GM19455 (cell line): ENCODE measurements at regions not wholly inside any gene's neighbourhood (a gene's known extent, or its start where the extent isn't known, plus 50 kb on each side); places are given as distances from the start of the nearest gene placed in this dataset.
A peak's percentile ranks its signal among the peaks of the same experiment; 100 is the strongest.
"Not testable (repeated sequence)": the region's sequence is repeated elsewhere in the genome, so short reads cannot be mapped to it uniquely, and the experiment has no call there.

Experiments
- ATAC-seq: cut with Tn5 transposase; IDR thresholded peaks from one replicate; pipeline ENCODE4 v1.9.1; 2021; ENCODE audit not compliant: unreplicated experiment

DNA sequence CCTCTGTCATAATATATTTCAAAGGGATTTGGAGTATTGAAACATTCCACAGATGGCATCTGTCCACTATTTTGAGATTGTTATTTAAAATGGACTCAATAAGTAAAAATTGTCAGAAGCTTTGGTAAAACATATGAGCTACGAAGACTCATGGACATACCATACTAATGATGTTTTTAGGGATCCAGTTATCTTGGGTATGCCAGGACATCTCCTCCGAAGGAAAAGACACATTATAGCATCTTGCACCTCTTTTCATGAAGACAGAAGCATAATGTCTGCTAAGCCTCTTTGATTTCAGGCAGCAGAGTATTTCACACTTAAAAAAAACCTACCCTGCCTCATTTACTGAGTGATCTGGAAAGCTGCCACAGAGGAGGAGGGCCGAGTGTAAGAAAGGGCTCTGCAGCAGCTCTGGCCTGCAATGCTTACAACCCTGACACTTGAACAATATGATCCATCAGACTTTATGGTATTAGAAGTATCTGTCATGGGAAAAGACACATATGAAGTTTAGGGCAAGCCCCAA, 284.8 kb downstream of the TUSC7 start:
- ATAC-seq, result no peak

DNA sequence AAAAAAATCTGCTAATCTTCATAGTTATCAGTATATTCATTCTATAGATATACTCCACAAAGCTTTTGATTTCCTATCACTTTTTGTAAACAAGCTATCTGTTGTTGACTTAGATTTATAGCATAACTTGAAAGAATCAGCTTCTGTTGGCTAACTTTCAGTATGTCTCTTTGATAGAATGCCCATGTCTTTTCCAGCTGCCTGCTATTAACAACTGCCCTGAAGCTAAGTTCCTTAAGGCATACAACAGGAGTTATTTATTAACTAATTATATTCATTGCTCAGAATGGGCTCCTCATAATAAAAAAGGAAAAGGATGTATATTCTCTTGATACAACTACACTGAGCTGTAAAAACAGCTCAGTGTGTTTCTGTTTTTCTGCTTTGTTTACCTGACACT, 293.9 kb downstream of the TUSC7 start:
- ATAC-seq, result no peak

DNA sequence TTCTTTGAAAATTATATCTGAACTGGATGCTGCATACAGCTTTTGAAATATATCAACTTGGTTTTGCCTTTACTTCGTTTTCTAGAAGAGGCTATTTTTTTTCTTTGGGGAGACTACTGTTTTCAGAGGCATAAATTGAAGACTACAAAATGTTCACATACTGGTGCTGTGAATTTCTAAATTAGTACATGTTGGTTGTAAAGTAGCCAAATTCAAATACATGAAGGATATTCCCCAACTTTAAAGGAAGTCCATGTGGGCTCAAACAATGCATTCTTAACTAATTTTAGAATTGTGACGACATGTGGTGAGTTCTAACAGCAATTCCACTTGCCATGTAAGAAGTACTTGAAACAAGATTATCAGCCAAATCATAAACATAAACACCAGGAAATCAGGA, 295.7 kb downstream of the TUSC7 start:
- ATAC-seq, result no peak

DNA sequence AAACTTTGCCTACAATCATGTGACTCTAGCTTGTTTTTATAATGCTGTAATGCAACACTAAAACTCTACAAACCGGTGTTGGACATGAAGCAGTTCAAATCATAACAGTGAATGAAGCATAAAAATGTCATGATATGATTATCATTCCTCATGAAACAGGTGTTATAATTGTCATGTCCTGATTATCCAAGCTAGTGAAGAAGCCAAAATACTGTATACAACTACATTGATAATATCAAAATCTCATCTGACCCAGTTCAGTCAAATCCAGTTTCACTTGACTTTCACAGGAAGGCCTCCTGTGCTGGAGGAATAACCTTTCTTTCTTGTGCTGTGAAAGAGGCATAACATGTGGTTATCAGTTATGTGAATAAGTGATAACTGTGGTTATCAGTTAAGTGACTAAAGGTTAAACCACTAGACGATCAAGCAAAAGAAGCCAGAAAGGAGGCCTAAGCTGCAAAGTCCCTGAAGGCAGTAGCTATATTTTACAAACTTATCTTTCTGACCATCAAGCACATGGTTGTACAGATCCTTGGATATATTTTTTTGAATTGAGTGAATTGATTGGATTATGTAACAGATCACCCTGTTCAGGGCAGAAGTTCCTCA, 296.4 kb downstream of the TUSC7 start:
- ATAC-seq, result no peak

DNA sequence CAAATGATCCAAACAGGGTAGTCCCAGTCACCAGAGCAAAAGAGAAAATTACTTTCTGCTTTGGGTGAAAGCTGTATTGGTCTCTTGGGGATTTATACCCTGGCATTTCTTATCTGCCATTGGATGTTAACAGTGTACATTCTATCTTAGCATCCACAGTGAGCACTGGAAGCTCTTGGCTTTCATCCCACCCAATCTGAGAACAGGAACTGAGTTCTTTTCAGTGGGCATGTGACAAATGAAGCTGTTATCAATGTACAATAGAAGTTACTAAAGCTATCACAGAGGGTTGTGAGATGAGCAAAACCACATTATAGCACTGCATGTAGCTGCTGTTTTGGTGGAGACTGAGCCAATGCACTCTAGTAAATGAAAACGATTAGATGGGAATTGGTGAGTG, 300.7 kb downstream of the TUSC7 start:
- no peak for ATAC-seq

DNA sequence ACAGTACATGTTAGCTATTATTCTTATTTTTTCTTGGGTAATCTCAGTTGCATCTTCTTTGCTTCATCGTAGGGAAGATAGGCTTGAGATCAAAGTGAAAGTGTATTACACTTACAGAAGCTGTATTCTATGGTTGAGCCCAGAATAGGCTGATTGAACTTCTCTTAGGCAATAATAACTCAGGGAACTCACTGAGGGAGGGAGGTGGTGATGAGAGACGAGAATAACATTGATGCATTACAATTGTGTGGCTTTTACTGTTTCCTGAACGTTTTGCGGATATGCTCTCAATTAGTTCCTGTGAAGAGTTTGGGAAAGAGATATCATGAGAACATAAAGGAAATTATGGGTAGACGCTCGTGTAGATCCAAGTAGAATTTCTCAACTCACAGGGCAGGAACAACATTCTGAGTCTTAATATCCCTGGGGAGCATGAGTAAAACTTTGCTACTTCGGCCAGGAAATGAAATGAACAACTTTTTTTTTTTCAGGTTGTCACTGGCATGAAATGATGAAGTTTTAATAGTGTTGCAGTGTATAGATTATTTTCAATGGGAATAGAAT, 302.2 kb downstream of the TUSC7 start:
- ATAC-seq, result no peak

DNA sequence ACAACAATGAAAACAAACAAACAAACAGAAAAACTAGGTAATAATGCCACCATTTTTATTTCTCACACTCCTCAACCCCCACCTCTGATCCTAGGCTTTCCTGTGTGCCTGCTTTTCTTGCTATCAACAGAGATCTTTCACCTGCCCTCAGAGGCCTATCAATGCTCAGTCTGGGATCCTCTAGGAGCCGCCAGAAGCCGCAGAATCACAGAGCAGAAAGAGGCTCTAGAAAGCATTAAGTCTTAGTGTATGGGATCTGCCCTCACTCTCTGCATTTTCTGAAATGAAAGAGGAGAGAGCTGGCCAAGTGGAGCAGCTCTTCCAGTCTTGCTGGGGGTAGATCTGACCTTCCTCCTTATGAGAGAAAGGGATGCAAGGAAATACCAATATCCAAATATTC, 306.8 kb downstream of the TUSC7 start:
- no peak for ATAC-seq

DNA sequence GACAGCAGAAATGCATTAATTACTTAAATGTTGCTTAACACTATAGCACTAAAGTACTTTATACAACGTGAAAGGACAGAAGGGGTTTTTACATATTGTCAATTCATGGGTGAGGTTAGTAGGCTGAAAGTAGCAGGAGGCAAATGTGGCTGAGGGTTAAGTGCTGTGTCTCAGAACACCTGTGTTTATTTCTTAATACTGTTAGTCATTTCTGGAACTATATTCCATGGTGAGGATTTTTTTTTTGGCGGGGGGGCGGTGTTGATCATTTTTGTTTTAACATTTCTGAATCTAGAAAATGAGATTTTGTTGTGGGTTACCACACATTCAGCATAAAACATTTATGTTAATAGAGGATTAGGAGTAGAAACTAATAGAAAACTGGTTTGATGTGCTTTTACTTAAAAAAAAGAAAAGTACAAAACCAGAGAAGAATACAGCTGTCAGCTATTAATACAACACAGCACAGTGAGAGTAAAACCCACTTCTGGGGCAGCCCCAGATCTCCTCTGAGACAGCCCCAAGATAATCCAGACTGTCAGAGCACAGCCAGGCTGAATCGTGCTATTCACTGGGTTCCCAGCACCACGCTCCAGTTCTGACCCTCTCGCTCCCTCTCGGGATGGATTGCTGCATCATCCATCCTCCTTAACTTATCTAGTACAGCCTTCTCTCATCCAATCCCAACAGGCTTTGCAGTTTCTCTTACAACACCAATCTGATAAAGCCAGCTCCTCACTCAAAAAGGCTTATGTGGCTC, 307.7 kb downstream of the TUSC7 start:
- peak; percentile 83 for ATAC-seq

DNA sequence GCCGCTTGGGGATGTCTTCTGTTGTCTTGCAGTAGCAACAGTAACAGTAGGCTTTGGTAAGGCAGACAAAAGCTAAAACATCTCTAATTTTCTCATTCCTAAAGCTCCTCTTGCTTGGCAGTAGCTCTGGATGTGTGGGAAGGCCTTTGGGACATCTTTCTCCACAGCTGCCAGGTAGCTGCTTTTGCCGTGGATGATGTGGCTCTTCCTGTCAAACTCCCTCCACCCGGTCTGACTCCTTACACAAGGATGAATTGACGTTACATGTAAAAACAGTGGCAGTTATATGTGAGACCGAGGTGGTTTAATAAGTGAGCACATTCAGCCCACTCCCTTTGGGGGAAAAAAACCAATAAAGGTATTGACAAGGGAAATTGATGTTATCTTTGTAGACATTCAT, 309.1 kb downstream of the TUSC7 start:
- no peak for ATAC-seq

DNA sequence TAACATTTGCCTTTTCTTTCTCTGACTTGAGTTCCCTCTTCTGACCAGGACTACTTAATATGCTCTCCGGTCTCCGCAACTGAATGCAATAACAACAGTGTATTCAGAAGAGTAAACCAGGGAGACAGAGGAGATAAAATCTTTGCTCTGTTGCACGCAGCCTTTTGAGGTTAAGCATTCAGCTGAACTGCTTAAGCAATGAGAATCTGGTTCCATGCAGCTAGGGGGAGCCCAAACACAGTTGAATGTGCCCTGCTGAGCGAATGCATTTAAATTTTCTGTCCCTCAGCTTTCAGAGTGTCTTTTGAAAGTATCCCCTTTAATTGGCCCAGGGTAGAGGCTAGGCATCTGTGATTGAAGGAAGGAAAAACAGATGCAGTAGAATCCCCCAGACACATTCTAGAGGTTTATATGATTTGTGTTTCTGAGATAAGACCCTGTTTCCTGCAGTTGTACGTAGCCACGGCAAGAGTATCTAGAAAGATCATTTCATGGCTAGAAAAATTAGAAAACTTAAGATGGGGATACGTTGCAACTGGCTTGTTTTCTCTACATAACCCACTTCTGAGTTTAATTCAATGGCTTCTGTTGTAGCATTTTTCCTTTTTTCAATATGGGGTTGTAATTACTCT, 309.6 kb downstream of the TUSC7 start:
- ATAC-seq, result peak; percentile 49

DNA sequence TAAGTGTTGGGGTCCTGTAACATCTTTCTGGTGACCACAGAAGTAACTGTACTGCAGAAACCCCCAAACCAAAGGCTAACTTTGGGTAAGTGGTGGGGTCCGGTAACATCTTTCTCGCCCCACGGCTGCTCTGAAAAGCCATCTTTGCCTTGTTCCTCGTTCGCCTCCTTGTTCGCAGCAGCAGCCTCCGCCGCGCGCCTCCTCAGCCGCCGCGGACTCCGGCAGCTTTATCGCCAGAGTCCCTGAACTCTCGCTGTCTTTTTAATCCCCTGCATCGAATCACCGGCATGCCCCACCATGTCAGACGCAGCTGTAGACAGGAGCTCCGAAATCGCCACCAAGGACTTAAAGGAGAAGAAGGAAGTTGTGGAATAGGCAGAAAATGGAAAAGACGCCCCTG, 316.8 kb downstream of the TUSC7 start:
- ATAC-seq, result no peak

DNA sequence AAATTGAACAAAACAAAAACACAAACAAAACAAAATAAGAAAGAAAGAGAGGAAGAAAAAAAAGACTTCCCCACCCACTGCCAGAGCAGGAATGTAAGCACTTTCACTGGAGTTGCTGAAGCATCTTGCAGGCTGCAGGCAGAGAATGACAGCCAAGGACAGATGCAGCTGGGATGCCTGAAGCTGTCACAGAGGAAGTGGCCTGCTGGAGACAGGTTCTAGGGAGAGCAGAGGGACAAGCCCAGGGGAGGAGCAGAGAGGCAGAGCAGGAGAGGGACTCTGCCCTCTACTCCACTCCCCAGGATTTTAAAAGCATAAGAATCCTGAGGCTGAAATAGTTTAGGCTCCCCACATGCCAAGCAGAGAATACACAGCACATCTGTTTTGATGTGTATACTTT, 326.2 kb downstream of the TUSC7 start:
- ATAC-seq, result no peak

DNA sequence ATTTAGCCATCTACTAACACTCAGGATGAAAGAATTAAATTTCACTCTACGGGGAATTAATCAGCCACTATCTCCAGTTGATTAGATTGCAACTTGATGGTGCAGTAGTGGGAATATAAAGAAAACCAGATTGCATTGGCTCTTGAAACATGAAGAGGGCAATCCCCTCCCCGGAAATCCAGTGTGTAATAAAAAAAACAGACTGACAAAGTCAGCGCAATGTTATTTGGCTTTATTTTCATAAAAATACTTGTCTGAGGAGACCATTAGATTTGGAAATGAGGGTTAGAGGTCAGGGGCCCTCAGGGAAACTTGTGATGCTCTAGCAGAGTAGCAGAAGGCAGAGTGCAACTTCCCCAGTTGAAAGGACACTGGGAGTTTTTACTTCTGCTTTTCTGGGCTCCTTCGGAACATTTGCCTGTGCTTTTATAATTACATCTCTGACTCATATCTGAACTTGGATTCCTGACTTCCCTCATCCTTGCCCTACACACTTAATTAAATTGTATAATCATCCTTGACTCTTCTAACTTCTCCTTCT, 326.8 kb downstream of the TUSC7 start:
- ATAC-seq, result no peak

DNA sequence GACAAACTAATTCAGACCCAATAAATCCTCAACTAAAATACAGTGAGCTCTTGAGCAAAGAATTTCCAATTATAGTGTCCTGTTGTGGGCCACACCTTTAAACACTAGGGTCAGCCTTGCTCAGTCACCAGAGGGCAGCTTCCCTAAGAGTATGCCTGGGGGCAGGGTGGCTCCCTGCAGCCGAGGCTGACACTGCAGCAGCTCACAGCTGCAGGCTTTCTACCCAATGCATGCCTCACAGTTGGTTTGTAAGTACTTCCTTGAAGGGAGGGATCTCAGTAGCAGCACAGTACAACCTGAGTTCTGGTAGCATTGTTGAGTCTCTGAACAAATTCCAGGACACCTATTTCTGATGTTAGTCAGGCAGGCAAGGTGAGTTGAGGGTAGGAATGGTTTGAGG, 335.6 kb downstream of the TUSC7 start:
- no peak for ATAC-seq

DNA sequence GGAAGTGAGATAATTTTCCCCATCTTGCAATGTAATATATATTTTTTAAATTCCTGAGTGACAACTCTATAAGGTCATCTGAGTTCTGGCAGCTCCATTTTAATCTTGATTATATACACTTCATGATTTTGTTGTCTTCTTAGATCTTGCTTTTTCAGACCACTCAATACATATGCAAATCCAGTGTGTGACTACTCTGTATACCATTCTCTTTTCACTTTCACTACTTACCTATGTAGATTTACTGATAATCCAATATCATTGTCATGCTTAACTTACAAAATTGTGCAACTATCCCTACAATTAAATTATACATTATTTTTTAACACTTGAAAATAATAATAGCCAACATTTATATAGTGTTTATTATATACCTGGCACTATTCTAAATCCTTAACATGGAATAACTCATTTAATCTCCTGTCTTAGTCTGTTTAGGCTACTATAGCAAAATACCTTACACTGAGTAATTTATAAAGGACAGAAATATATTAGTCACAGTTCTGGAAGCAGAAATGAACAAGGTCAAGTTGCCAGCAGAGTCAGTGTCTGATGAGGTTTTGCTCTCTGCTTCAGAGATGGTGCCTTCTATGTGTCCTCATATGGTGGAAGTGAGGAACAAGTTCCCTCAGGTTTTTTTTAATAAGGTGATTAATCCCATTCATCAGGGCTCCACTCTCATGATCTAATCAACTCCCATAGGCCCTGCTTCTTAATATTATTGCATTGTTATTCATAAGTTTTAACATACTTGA, 338.5 kb downstream of the TUSC7 start:
- no peak for ATAC-seq

DNA sequence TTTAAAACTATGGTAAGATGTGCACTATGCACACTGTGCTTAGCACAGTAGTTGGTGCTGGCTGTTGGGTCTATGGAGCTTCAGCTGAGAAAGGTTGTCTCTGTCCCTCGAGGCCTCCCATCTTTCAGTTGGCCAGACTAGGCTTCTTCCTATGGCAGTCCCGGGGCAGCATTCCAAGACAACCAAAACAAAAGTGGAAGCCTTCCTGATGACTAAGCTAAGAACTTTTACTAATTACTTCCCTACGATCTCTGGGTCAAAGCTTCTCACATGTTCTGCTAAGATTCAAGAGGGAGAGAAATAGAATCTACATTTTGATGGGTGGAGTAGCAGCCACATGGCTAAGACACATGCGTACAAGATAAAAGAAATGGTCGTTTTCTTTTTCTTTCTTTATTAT, 342.8 kb downstream of the TUSC7 start:
- ATAC-seq, result no peak

DNA sequence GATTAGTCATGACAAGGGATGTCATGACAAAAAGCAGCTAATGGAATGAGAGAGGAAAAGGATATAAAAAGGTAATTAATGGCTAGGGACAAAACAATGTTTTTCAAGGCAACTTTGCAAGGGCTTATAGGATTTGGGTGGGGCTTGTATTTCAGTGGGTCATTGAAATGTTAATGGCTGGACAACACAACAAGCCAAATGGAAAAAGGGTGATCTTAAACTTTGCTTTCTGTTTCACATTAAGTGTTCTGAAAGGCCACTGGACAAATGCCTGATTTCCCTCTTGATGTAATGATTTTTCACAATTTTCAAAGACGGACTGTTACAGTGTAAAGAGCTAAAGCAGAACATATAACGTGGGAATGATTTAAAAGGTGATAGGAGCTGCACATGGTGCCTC, 345.0 kb downstream of the TUSC7 start:
- ATAC-seq, result no peak

DNA sequence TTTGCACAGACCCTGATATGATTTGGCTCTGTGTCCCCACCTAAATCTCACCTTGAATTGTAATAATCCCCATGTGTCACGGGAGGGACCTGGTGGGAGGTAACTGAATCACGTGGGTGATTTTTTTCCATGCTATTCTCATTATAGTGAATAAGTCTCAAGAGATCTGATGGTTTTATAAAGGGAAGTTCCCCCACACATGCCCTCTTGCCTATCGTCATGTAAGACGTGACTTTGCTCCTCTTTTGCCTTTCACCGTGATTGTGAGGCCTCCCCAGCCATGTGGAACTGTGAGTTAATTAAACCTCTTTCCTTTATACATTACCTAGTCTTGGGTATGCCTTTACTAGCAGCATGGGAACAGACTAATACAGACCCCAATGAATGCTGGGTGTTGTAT, 347.4 kb downstream of the TUSC7 start:
- not testable (repeated sequence) for ATAC-seq

DNA sequence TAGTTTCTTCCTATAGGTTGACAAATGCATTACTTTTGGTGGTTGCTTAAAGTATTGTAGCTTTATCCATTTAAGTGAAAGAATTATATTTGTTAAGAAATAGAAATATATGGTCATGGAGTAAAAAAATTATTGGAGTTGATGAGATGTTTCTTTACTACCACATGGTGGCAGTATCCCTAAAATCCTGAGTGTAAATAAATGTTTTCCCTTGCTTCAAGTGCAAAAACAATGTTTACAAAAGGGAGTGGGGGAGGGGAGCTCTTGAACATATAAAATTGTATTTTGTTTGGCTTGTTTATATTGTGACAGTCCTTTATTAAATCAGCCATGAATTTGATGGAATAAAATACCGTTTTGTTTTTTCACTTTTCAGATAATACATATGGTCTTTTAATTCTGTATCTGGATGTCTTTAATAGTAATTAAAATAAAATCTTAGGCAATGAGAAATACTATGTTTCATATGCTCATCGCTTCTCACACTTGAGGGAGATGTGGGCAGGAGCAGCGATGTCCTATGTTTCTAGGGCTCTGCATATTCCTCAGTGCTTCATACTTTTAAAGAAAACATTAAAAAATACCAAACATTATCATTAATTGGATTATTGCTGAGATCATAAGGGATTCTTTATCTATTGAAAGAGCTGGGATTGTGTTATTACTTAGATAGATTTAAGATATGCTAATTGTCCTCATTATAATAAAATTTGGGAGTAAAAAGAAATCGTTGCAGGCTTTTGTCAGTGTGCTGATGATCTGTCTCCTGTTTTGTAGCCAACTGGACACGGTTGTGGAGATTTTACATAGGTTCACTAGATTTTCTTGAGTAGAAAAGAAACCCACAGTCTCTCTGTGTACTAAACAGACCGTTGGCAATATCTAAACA, 349.7 kb downstream of the TUSC7 start:
- no peak for ATAC-seq

DNA sequence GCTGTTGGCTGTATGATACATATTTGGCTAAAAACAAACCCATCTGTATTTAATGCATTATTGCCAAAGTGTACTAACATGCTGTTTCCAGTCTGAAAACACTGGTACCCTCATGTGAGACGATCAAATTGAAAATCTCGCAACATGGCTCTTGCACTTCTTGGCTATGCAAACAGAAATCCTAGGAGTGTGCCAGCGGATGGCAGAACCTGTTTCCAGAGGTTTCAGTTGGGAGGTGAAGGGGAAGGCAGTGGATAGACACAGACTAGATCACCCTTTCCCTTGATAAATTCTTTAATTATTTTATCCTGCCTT, 350.3 kb downstream of the TUSC7 start:
- ATAC-seq, result no peak
